G401 (cell line): ENCODE measurements at regions not wholly inside any gene's neighbourhood (a gene's known extent, or its start where the extent isn't known, plus 50 kb on each side); places are given as distances from the start of the nearest gene placed in this dataset.

Source experiments
- DNase-seq: peaks from one replicate; pipeline ENCODE4 v3.0.0-alpha.2; 2015; ENCODE audit warnings: low spot score
- in situ Hi-C: cut with HindIII; loops from 2 replicates; pipeline ENCODE4 v1.10.0; 2016; ENCODE audit warnings: low sequenced_read_pairs, mixed read lengths

DNA sequence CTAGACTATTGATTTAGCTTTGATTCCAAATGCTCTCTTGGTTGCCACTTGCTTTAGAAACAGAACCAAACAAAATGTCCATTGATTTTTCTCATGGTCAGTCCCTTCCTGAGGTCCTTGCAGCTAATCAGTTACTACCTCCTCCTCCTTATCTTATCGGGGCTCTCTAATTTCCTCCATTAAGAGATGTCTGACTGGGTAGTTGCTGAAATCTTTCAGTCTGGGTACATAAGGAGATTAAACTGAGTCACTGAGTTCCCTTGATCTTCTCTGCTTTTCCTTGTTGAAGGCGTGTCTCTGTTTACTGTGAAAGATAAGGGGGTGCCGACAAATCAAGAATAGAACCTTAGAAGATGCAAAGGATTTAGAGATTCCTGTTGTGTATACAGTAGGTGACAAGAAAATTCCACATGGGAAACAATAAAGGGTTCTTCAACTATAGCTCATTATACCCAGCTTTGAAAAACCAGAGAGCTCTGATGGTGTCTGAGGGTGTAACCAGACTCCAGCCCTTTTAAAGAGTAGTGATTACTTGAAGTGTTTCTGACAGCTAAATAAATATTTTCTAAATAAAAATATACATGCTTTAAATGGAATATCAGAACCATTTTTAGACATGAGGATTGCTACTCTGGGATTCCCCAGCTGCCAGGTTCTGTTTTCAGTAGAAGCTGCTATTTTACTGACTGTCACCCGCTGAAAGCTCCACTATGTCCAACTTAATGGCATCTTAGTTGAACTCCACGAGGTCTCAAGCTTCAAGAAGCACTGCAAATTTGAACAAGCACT, 791.3 kb upstream of the SOX9 start:
- in situ Hi-C loops = no loop called here
- DNase-seq = no peak

DNA sequence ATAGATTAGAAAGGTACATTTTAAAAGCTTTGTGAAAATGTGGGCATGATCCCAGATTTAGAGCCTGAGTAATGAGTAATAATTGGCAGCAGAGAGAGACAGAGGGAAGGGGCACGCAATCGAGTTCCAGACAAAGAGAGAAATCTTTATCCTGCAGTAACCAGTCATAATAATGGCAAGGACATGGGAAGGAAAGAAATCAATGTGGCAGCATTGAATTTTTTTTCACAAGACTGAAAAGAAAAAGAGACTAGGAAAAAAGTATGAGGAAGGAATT, 790.8 kb upstream of the SOX9 start:
- in situ Hi-C loops = no loop called here
- no peak for DNase-seq

- no peak for DNase-seq
- in situ Hi-C loops = no loop called here
Observed at GRCh38 chr17:71331754-71332325, 789.0 kb upstream of the SOX9 start.

GRCh38 chr17:71334048-71334751, 786.6 kb upstream of the SOX9 start:
- in situ Hi-C loops = no loop called here
- no peak for DNase-seq

DNA sequence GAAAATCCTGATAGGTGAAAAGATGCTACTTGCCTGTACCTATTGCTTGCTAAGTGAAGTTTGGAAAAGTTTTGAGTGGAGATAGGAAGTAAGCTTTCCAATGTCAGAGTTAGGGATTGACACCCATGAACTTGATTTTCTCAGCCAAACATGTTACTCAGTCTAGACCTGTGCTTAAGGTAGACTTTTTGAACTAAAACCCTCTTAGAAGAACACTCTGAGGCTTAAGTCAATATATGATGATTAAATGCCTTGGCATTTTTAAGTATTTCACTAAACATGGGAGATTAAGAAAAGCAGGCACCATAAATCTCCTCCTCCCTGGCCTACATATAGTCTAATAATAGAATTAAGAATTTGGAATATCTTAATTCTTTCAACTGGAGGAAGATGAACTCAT, 785.6 kb upstream of the SOX9 start:
- no peak for DNase-seq
- in situ Hi-C loops = no loop called here

- in situ Hi-C loops = no loop called here
- no peak for DNase-seq
Observed at GRCh38 chr17:71337938-71338337, 782.9 kb upstream of the SOX9 start.

DNA sequence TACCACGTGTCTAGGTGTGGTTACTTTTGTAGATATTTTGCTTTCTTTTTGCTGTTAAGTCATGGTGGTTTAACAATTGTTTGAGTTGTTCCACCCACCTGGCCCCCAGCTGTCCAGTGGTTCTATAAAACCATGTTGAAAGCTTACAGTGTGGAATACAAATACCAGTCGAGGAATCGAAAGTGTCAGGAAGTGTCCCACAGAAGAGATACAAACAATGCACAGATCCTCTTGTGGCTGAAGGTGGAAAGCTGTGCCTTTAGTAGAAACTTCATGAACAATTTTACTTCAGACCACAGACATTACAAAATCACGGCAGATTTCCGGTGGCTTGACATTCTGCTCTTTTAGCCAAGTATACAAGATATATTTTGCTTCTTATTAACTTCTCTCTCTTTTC, 782.4 kb upstream of the SOX9 start:
- in situ Hi-C loops = no loop called here
- DNase-seq = no peak

GRCh38 chr17:71339206-71339605, 781.6 kb upstream of the SOX9 start:
- in situ Hi-C loops = no loop called here
- no peak for DNase-seq

- in situ Hi-C loops = no loop called here
Observed at GRCh38 chr17:71342737-71343136, 778.1 kb upstream of the SOX9 start.

DNA sequence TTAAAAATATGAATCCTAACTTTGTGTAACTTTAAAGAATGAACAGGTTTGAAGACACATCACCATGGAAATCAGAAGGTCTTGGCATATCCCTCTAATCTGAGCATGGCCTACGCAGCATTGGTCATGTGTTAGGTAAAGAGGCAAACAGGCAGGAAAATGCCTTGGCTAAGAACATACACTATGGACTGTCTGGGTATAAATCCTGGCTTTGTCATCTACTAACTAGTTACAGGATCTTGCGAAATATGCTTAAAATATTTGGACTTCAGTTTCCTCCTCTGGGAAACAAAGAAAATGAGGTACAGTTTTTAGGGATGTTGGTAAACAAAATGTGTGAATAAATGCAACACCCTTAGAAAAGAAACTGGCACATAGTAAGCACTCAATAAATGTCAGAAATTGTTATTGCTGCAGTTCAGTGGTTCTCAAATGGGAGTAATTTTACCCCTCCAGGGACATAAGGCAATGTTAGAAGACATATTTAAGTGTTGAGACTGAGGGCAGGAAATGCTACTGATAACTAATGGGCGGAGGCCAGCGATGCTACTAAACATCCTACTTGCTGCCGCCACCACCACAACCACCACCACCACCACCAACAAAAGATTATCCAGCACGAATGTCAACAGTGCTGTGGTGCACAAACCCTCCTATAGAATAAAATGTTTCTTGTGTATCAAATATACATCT, 770.8 kb upstream of the SOX9 start:
- DNase-seq = no peak
- in situ Hi-C loops = no loop called here

More at GRCh38 chr17:71342737-71343136, 778.1 kb upstream of the SOX9 start:
- no peak for DNase-seq

DNA sequence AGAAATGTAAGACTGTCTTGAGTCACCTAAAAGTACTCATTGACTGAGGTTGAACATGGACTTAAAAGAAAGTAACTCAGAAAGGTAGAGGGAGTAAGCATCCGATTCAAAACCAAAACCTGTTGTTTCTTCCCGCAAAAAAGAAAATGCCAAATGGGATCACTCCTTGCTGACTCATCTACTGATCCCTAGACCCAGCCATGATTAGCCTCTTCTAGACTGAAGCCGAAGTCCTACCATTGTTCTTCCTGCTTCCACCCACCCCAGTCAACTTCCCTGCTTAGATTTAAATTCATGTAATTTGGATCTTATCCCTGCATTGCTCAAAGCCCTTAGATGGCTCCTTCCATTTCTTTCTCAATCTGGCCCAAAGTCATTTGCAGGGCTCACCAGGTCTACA, 760.5 kb upstream of the SOX9 start:
- in situ Hi-C loops = no loop called here

GRCh38 chr17:71361656-71362450, 759.0 kb upstream of the SOX9 start:
- in situ Hi-C loops = no loop called here
- DNase-seq = no peak

More for the DNA sequence above, 760.5 kb upstream of the SOX9 start:
- DNase-seq = no peak

DNA sequence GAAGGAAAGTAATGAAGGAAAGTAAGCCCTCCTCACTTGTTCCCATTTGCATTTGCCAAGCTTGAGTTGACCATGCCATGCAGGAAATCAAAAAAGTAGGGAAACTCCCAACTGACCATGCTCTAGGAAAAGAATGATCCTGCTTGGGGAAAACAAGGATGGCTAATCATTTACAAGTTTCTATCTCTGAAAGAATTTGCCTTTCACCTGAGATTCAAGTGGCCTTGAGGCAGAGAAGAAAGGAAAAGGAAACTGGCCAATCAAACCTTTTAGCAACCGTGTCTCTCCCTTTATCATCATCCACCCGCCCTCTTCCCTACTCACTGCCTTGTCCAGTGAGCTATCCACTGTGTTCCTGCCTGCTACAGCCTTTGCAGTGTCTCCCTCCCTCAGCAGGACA, 757.2 kb upstream of the SOX9 start:
- in situ Hi-C loops = no loop called here
- no peak for DNase-seq

GRCh38 chr17:71371809-71372208, 749.0 kb upstream of the SOX9 start:
- DNase-seq = no peak
- in situ Hi-C loops = no loop called here

GRCh38 chr17:71375948-71376347, 744.9 kb upstream of the SOX9 start:
- DNase-seq = no peak
- in situ Hi-C loops = no loop called here

DNA sequence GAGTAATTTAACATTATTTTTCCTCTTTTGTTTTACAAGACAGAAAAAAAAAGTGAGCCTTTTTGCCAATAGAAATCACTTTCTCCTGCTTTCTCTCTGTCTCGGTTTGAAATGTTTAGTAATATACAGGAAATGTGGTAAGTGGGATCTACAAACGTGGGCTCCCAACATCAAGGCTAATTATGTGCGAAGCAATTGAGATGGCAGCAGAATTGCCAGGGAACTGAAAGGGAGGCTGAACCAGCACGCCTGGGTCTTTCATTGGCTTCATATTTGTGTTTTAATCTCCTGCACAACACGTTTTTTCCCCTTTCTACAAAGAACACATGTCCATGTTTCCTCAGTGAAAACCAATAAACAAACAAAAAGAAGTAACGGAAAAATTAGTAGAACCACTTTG, 743.9 kb upstream of the SOX9 start:
- in situ Hi-C loops = no loop called here

DNA sequence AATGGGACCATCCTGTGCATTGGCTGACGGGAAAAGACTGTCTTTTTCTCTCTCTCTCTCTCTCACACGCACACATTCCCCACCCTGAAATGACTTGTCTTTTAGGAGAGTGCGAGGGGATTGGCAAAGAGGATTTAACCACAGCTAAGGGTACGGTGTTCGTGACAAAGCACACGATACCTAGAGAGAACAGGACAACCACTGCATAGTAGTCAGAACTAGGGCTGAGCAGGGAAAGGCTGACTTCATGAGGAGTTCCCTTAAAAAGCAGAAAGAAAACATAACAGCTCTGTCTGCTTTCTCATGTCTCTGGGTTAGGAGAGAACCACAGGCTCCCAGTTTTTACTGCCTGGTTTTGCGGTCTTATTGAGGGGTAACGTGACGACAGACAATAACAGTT, 742.8 kb upstream of the SOX9 start:
- DNase-seq = no peak
- in situ Hi-C loops = no loop called here

More for the DNA sequence above, 743.9 kb upstream of the SOX9 start:
- DNase-seq = no peak

- DNase-seq = no peak
- in situ Hi-C loops = no loop called here
Observed at GRCh38 chr17:71378741-71379140, 742.1 kb upstream of the SOX9 start.

DNA sequence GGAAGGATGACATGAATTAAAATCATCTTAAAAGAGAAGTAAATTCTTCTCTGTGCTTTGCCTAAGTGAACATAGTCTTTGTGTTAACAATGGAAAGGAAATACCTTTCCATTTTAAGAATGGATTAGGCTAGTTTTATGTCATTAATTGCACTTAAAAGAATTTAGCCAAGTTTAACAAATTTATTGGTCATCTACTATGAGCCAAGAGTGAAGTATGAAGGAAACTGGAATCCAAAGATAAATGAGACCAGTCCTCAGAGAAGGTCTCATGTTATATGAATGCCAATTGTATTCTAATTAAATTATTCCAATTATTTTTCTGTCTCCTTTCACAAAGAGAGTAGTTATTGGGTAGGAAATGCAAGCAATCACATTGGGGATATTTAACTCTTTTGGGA, 741.3 kb upstream of the SOX9 start:
- no peak for DNase-seq
- in situ Hi-C loops = no loop called here
